MCF 10A (cell line): ENCODE measurements at regions not wholly inside any gene's neighbourhood (a gene's known extent, or its start where the extent isn't known, plus 50 kb on each side); places are given as distances from the start of the nearest gene placed in this dataset.

Experiments used
- BruUV-seq: library from RNA; stranded (reverse); fragments of 400-500 nt; replicated peaks from 2 replicates; lab custom pipeline; 2021; lab: Mats Ljungman, UMichigan
- CTCF ChIA-PET: fragments of 300-600 bp; sonication (Branson Sonifier 250); formaldehyde crosslinking; extraction: SDS; loops from one replicate; lab custom pipeline; 2021; ENCODE audit warnings: antibody characterized with exemption, inconsistent platforms; lab: Yijun Ruan, JAX
- POLR2A ChIA-PET: fragments of 300-600, 350-650 bp; sonication (Branson Sonifier 250); formaldehyde crosslinking; extraction: SDS; loops from one replicate; lab custom pipeline; 2020; ENCODE audit warnings: antibody characterized with exemption, inconsistent platforms; lab: Yijun Ruan, JAX
- DNase-seq: peaks from one replicate; pipeline ENCODE4 v3.0.0-alpha.2; 2018; ENCODE audit not compliant: unreplicated experiment
- H3K27ac Mint-ChIP-seq: one replicate; pipeline ENCODE4 v1.8.0; 2022; ENCODE audit warnings: mild to moderate bottlenecking, low read depth, mixed read lengths; ENCODE audit not compliant: unreplicated experiment
- H3K27me3 Mint-ChIP-seq: one replicate; pipeline ENCODE4 v1.8.0; 2022; ENCODE audit warnings: mixed read lengths; ENCODE audit not compliant: insufficient read depth, unreplicated experiment
- H3K36me3 Mint-ChIP-seq: one replicate; pipeline ENCODE4 v1.8.0; 2022; ENCODE audit warnings: mild to moderate bottlenecking, moderate library complexity, mixed read lengths; ENCODE audit not compliant: insufficient read depth, unreplicated experiment
- H3K4me1 Mint-ChIP-seq: one replicate; pipeline ENCODE4 v1.8.0; 2022; ENCODE audit warnings: mixed read lengths; ENCODE audit not compliant: insufficient read depth, unreplicated experiment
- H3K4me3 Mint-ChIP-seq: one replicate; pipeline ENCODE4 v1.8.0; 2022; ENCODE audit warnings: mild to moderate bottlenecking, moderate library complexity, mixed read lengths; ENCODE audit not compliant: unreplicated experiment
- H3K9me3 Mint-ChIP-seq: one replicate; pipeline ENCODE4 v1.8.0; 2022; ENCODE audit warnings: mixed read lengths; ENCODE audit not compliant: unreplicated experiment
- CTCF ChIP-seq: fragments of 200-600 bp; IDR thresholded peaks from one replicate; pipeline ENCODE4 v1.8.0; 2022; ENCODE audit warnings: antibody characterized with exemption, mild to moderate bottlenecking; ENCODE audit not compliant: unreplicated experiment
- intact Hi-C: fragments of 100-400 bp; cut with micrococcal nuclease; formaldehyde crosslinking; loops from 2 replicates; pipeline ENCODE4 v1.14.1; 2022

- Mint-ChIP-seq H3K27ac (no peak overlapping the region), H3K27me3 (peaks cover 22% of the 10 kb centered on the region), H3K36me3 (no peaks in the 10 kb centered on the region), H3K4me1 (peaks cover 11% of the 10 kb centered on the region), H3K4me3 (no peak overlapping the region), H3K9me3 (no peaks in the 10 kb centered on the region)
- DNase-seq: no peak
- no peak for TF ChIP-seq CTCF
- POLR2A ChIA-PET: no interaction called here
- intact Hi-C loops: no loop called here
- no TSS peak for BruUV-seq
- CTCF ChIA-PET: interaction anchor here (0.6 kb wide), 1 partner anchor 1375 kb away, joined by 3 read pairs; no protein-coding TSS in a partner anchor
These were observed 72.2 kb upstream of the CRY1 start for GRCh38 chr12:107165581-107165980.

GRCh38 chr12:107167756-107168155, 74.4 kb upstream of the CRY1 start:
- ChIA-PET POLR2A (no interaction called here), CTCF (interaction anchor here (1.6 kb wide), 1 partner anchor 442 kb away, joined by 6 read pairs; no protein-coding TSS in a partner anchor)
- no peaks in the 10 kb centered on the region for H3K9me3 Mint-ChIP-seq
- no peaks in the 10 kb centered on the region for H3K36me3 Mint-ChIP-seq
- no peak for DNase-seq
- H3K4me1 Mint-ChIP-seq: peaks cover 11% of the 10 kb centered on the region
- BruUV-seq: no TSS peak
- peaks cover under 1% of the 10 kb centered on the region for H3K27me3 Mint-ChIP-seq
- H3K4me3 Mint-ChIP-seq: no peak overlapping the region
- TF ChIP-seq CTCF: no peak
- no peak overlapping the region for H3K27ac Mint-ChIP-seq
- intact Hi-C loops: no loop called here

GRCh38 chr12:107169200-107169599, 75.9 kb upstream of the CRY1 start:
- no TSS peak for BruUV-seq

GRCh38 chr12:107178776-107179175, 85.4 kb upstream of the CRY1 start:
- CTCF ChIA-PET: interaction anchor here (1.0 to 1.1 kb wide), 2 partner anchors 47 to 174 kb away, joined by 3 to 5 read pairs; no protein-coding TSS in a partner anchor
- H3K9me3 Mint-ChIP-seq: peaks cover 5% of the 10 kb centered on the region

More at GRCh38 chr12:107169200-107169599, 75.9 kb upstream of the CRY1 start:
- Mint-ChIP-seq H3K4me1 (peaks cover 11% of the 10 kb centered on the region), H3K4me3 (no peak overlapping the region), H3K36me3 (no peaks in the 10 kb centered on the region), H3K27me3 (no peaks in the 10 kb centered on the region), H3K9me3 (no peaks in the 10 kb centered on the region), H3K27ac (no peak overlapping the region)
- no peak for TF ChIP-seq CTCF
- peak; percentile 68 for DNase-seq
- CTCF ChIA-PET: interaction anchor here (0.8 to 1.6 kb wide), 5 partner anchors 34 to 441 kb away, joined by 3 to 6 read pairs (median 3); no protein-coding TSS in a partner anchor
- POLR2A ChIA-PET: no interaction called here
- intact Hi-C loops: no loop called here

More at GRCh38 chr12:107178776-107179175, 85.4 kb upstream of the CRY1 start:
- TF ChIP-seq CTCF: no peak
- no peak overlapping the region for H3K4me3 Mint-ChIP-seq
- H3K36me3 Mint-ChIP-seq: no peaks in the 10 kb centered on the region
- no peak for DNase-seq
- no peak overlapping the region for H3K27ac Mint-ChIP-seq
- H3K4me1 Mint-ChIP-seq: no peaks in the 10 kb centered on the region
- intact Hi-C loops: no loop called here
- POLR2A ChIA-PET: no interaction called here
- BruUV-seq: no TSS peak
- no peaks in the 10 kb centered on the region for H3K27me3 Mint-ChIP-seq
